IPS-15b (cell line): ENCODE measurements at regions not wholly inside any gene's neighbourhood (a gene's known extent, or its start where the extent isn't known, plus 50 kb on each side); places are given as distances from the start of the nearest gene placed in this dataset.

Source experiments
- H3K27me3 ChIP-seq: one replicate; pipeline ENCODE4 v1.6.1; 2013; ENCODE audit warnings: low read length; ENCODE audit not compliant: control insufficient read depth, insufficient read depth
- H3K36me3 ChIP-seq: one replicate; pipeline ENCODE4 v1.6.1; 2013; ENCODE audit warnings: low read length; ENCODE audit not compliant: control insufficient read depth, insufficient read depth
- H3K4me1 ChIP-seq: one replicate; pipeline ENCODE4 v1.6.1; 2013; ENCODE audit warnings: mild to moderate bottlenecking, low read length; ENCODE audit not compliant: control insufficient read depth, insufficient read depth
- H3K4me3 ChIP-seq: one replicate; pipeline ENCODE4 v1.5.1; 2013; ENCODE audit warnings: low read depth, low read length
- H3K9ac ChIP-seq: one replicate; pipeline ENCODE4 v1.6.1; 2013; ENCODE audit warnings: low read depth, mild to moderate bottlenecking, low read length
- H3K9me3 ChIP-seq: one replicate; pipeline ENCODE4 v1.6.1; 2013; ENCODE audit warnings: mild to moderate bottlenecking, low read length; ENCODE audit not compliant: control insufficient read depth, insufficient read depth

GRCh38 chr4:120431180-120431579 lies 364.5 kb upstream of the MAD2L1 start:
- no peaks in the 10 kb centered on the region for H3K27me3 ChIP-seq
- H3K4me3 ChIP-seq, result no peak overlapping the region
- no peaks in the 10 kb centered on the region for H3K36me3 ChIP-seq
- H3K9me3 ChIP-seq, result no peaks in the 10 kb centered on the region
- no peaks in the 10 kb centered on the region for H3K4me1 ChIP-seq
- H3K9ac ChIP-seq, result no peak overlapping the region

- H3K4me3 ChIP-seq, result no peak overlapping the region
- no peaks in the 10 kb centered on the region for H3K27me3 ChIP-seq
- no peaks in the 10 kb centered on the region for H3K36me3 ChIP-seq
- no peak overlapping the region for H3K9ac ChIP-seq
- no peaks in the 10 kb centered on the region for H3K9me3 ChIP-seq
- H3K4me1 ChIP-seq, result no peaks in the 10 kb centered on the region
Observed at GRCh38 chr4:120418146-120418545, 351.5 kb upstream of the MAD2L1 start.

GRCh38 chr4:120415896-120416295 lies 349.2 kb upstream of the MAD2L1 start:
- Histone ChIP-seq H3K9me3 (no peaks in the 10 kb centered on the region), H3K27me3 (no peaks in the 10 kb centered on the region), H3K9ac (no peak overlapping the region), H3K36me3 (no peaks in the 10 kb centered on the region), H3K4me1 (no peaks in the 10 kb centered on the region), H3K4me3 (no peak overlapping the region)

GRCh38 chr4:120406960-120407359 lies 340.3 kb upstream of the MAD2L1 start:
- H3K4me3 ChIP-seq, result no peak overlapping the region
- H3K9me3 ChIP-seq, result no peaks in the 10 kb centered on the region
- H3K36me3 ChIP-seq, result no peaks in the 10 kb centered on the region
- H3K9ac ChIP-seq, result no peak overlapping the region
- H3K27me3 ChIP-seq, result no peaks in the 10 kb centered on the region
- H3K4me1 ChIP-seq, result no peaks in the 10 kb centered on the region

GRCh38 chr4:120403296-120403695 lies 336.6 kb upstream of the MAD2L1 start:
- H3K9ac ChIP-seq, result no peak overlapping the region
- H3K27me3 ChIP-seq, result no peaks in the 10 kb centered on the region
- no peaks in the 10 kb centered on the region for H3K4me1 ChIP-seq
- H3K4me3 ChIP-seq, result no peak overlapping the region
- H3K9me3 ChIP-seq, result no peaks in the 10 kb centered on the region
- no peaks in the 10 kb centered on the region for H3K36me3 ChIP-seq

- Histone ChIP-seq H3K36me3 (no peaks in the 10 kb centered on the region), H3K27me3 (no peaks in the 10 kb centered on the region), H3K9ac (no peak overlapping the region), H3K4me1 (no peaks in the 10 kb centered on the region), H3K4me3 (no peak overlapping the region), H3K9me3 (no peaks in the 10 kb centered on the region)
Observed at GRCh38 chr4:120400441-120400840, 333.8 kb upstream of the MAD2L1 start.

- Histone ChIP-seq H3K36me3 (no peaks in the 10 kb centered on the region), H3K9me3 (no peaks in the 10 kb centered on the region), H3K9ac (no peak overlapping the region), H3K4me3 (no peak overlapping the region), H3K27me3 (no peaks in the 10 kb centered on the region), H3K4me1 (no peaks in the 10 kb centered on the region)
Observed at GRCh38 chr4:120399826-120400225, 333.2 kb upstream of the MAD2L1 start.

GRCh38 chr4:120395746-120396145 lies 329.1 kb upstream of the MAD2L1 start:
- no peak overlapping the region for H3K4me3 ChIP-seq
- no peak overlapping the region for H3K9ac ChIP-seq
- no peaks in the 10 kb centered on the region for H3K4me1 ChIP-seq
- H3K9me3 ChIP-seq, result no peaks in the 10 kb centered on the region
- H3K27me3 ChIP-seq, result no peaks in the 10 kb centered on the region
- H3K36me3 ChIP-seq, result no peaks in the 10 kb centered on the region

GRCh38 chr4:120355881-120356280 lies 289.2 kb upstream of the MAD2L1 start:
- H3K27me3 ChIP-seq, result no peaks in the 10 kb centered on the region
- no peaks in the 10 kb centered on the region for H3K4me1 ChIP-seq
- H3K36me3 ChIP-seq, result no peaks in the 10 kb centered on the region
- no peak overlapping the region for H3K9ac ChIP-seq
- no peaks in the 10 kb centered on the region for H3K9me3 ChIP-seq
- no peak overlapping the region for H3K4me3 ChIP-seq

- no peak overlapping the region for H3K4me3 ChIP-seq
- no peaks in the 10 kb centered on the region for H3K4me1 ChIP-seq
- H3K27me3 ChIP-seq, result no peaks in the 10 kb centered on the region
- no peaks in the 10 kb centered on the region for H3K36me3 ChIP-seq
- no peak overlapping the region for H3K9ac ChIP-seq
- no peaks in the 10 kb centered on the region for H3K9me3 ChIP-seq
Observed at GRCh38 chr4:120354381-120354780, 287.7 kb upstream of the MAD2L1 start.

GRCh38 chr4:120353235-120353634 lies 286.6 kb upstream of the MAD2L1 start:
- H3K9me3 ChIP-seq, result no peaks in the 10 kb centered on the region
- no peaks in the 10 kb centered on the region for H3K36me3 ChIP-seq
- H3K4me1 ChIP-seq, result no peaks in the 10 kb centered on the region
- no peak overlapping the region for H3K4me3 ChIP-seq
- H3K9ac ChIP-seq, result no peak overlapping the region
- H3K27me3 ChIP-seq, result no peaks in the 10 kb centered on the region

GRCh38 chr4:120352739-120353138 lies 286.1 kb upstream of the MAD2L1 start:
- H3K36me3 ChIP-seq, result no peaks in the 10 kb centered on the region
- H3K4me1 ChIP-seq, result no peaks in the 10 kb centered on the region
- no peaks in the 10 kb centered on the region for H3K27me3 ChIP-seq

GRCh38 chr4:120348948-120349347 lies 282.3 kb upstream of the MAD2L1 start:
- H3K4me1 ChIP-seq, result no peaks in the 10 kb centered on the region
- no peaks in the 10 kb centered on the region for H3K36me3 ChIP-seq
- no peaks in the 10 kb centered on the region for H3K9me3 ChIP-seq
- H3K27me3 ChIP-seq, result no peaks in the 10 kb centered on the region
- no peak overlapping the region for H3K4me3 ChIP-seq
- H3K9ac ChIP-seq, result no peak overlapping the region

More at GRCh38 chr4:120352739-120353138, 286.1 kb upstream of the MAD2L1 start:
- no peaks in the 10 kb centered on the region for H3K9me3 ChIP-seq
- no peak overlapping the region for H3K9ac ChIP-seq
- no peak overlapping the region for H3K4me3 ChIP-seq
